ENCODE measurements at regions not wholly inside any gene's neighbourhood (a gene's known extent, or its start where the extent isn't known, plus 50 kb on each side); places are given as distances from the start of the nearest gene placed in this dataset.

GRCh38 chr1:83718338-83718737, 280.6 kb downstream of the TTLL7 start:
- no peak for DNase-seq

- no peak for DNase-seq
These were observed 281.1 kb downstream of the TTLL7 start for GRCh38 chr1:83717785-83718184.

- no peak for DNase-seq
These were observed 282.3 kb downstream of the TTLL7 start for GRCh38 chr1:83716641-83717040.

- no peak for DNase-seq
These were observed 283.4 kb downstream of the TTLL7 start for GRCh38 chr1:83715550-83715949.

GRCh38 chr1:83709662-83710061, 289.3 kb downstream of the TTLL7 start:
- no peak for DNase-seq

GRCh38 chr1:83706354-83706938, 292.5 kb downstream of the TTLL7 start:
- DNase-seq = no peak

- no peak for DNase-seq
These were observed 293.8 kb downstream of the TTLL7 start for GRCh38 chr1:83705091-83705490.

GRCh38 chr1:83704350-83704749, 294.6 kb downstream of the TTLL7 start:
- DNase-seq = no peak

- DNase-seq = no peak
These were observed 296.6 kb downstream of the TTLL7 start for GRCh38 chr1:83702356-83702755.

- DNase-seq = no peak
These were observed 297.6 kb downstream of the TTLL7 start for GRCh38 chr1:83701355-83701754.

GRCh38 chr1:83698644-83699043, 300.3 kb downstream of the TTLL7 start:
- no peak for DNase-seq

GRCh38 chr1:83697961-83698360, 301.0 kb downstream of the TTLL7 start:
- no peak for DNase-seq

- DNase-seq = no peak
These were observed 301.7 kb downstream of the TTLL7 start for GRCh38 chr1:83697220-83697619.

- DNase-seq = no peak
These were observed 304.5 kb downstream of the TTLL7 start for GRCh38 chr1:83694449-83694848.

GRCh38 chr1:83693427-83694126, 305.4 kb downstream of the TTLL7 start:
- DNase-seq = no peak

- DNase-seq = peak in 1 of 3 donors; percentile 1
These were observed 306.2 kb downstream of the TTLL7 start for GRCh38 chr1:83692524-83693381.

- no peak for DNase-seq
These were observed 306.9 kb downstream of the TTLL7 start for GRCh38 chr1:83691953-83692500.

- no peak for DNase-seq
These were observed 308.7 kb downstream of the TTLL7 start for GRCh38 chr1:83689921-83690868.

GRCh38 chr1:83682132-83682531, 316.8 kb downstream of the TTLL7 start:
- DNase-seq = no peak

- DNase-seq = no peak
These were observed 322.8 kb downstream of the TTLL7 start for GRCh38 chr1:83676106-83676505.

- DNase-seq = no peak
These were observed 325.6 kb downstream of the TTLL7 start for GRCh38 chr1:83673312-83673711.

- DNase-seq = no peak
These were observed 327.3 kb downstream of the TTLL7 start for GRCh38 chr1:83671586-83671985.

Measured in suppressor macrophage treated with lipopolysaccharide for 1 hour (primary cell).